Keratinocyte (primary cell): ENCODE measurements at regions not wholly inside any gene's neighbourhood (a gene's known extent, or its start where the extent isn't known, plus 50 kb on each side); places are given as distances from the start of the nearest gene placed in this dataset.

Experiments
- DNase-seq: peaks from one replicate; pipeline ENCODE4 v3.0.0-alpha.2; 2011; ENCODE audit warnings: low read depth, missing footprints, low spot score
- FAIRE-seq: peaks from 2 replicates; lab custom pipeline; 2011; peaks lifted over from hg19 to GRCh38; lab: Jason Lieb, UNC
- H2AFZ ChIP-seq: 2 replicates; pipeline ENCODE4 v1.6.0; 2012; ENCODE audit warnings: low read length, control low read depth, inconsistent platforms; ENCODE audit not compliant: control insufficient read depth
- H3K27ac ChIP-seq: 2 replicates; pipeline ENCODE4 v1.5.1; 2011; ENCODE audit warnings: low read length; ENCODE audit not compliant: control insufficient read depth, insufficient read depth
- H3K27me3 ChIP-seq: 3 replicates; pipeline ENCODE4 v1.6.0; 2011; ENCODE audit warnings: low read length; ENCODE audit not compliant: control insufficient read depth, insufficient read depth; ENCODE audit errors: extremely low read depth
- H3K36me3 ChIP-seq, 2 experiments: 2 replicates in 1 of 2; 3 replicates in 1 of 2; pipeline ENCODE4 v1.5.1; 2011; ENCODE audit warnings: low read length in 2 of 2, mild to moderate bottlenecking in 1 of 2; ENCODE audit not compliant: control insufficient read depth in 2 of 2, insufficient read depth in 2 of 2; ENCODE audit errors: extremely low read depth in 1 of 2
- H3K4me1 ChIP-seq: 3 replicates; pipeline ENCODE4 v1.5.1; 2011; ENCODE audit warnings: low read length; ENCODE audit not compliant: control insufficient read depth, insufficient read depth; ENCODE audit errors: extremely low read depth
- H3K4me2 ChIP-seq: 3 replicates; pipeline ENCODE4 v1.6.0; 2011; ENCODE audit warnings: low read depth, low read length; ENCODE audit not compliant: control insufficient read depth, insufficient read depth; ENCODE audit errors: extremely low read depth
- H3K4me3 ChIP-seq, 3 experiments: fragments of 200-600 bp in 1 of 3; sonication (generic) in 1 of 3; 2 replicates in 2 of 3; 3 replicates in 1 of 3; pipeline ENCODE4 v1.5.1; 2011 to 2016; ENCODE audit warnings: low read length in 3 of 3, mild to moderate bottlenecking in 3 of 3, control low read depth in 2 of 3, inconsistent platforms in 1 of 3, low read depth in 1 of 3, mixed read lengths in 1 of 3, mixed run types in 1 of 3, moderate library complexity in 1 of 3; ENCODE audit not compliant: control insufficient read depth in 2 of 3, insufficient read depth in 2 of 3; ENCODE audit errors: extremely low read depth in 1 of 3
- H3K79me2 ChIP-seq: 2 replicates; pipeline ENCODE4 v1.6.0; 2012; ENCODE audit warnings: low read length; ENCODE audit not compliant: control insufficient read depth, insufficient read depth
- H3K9ac ChIP-seq: 3 replicates; pipeline ENCODE4 v1.6.0; 2011; ENCODE audit warnings: low read length; ENCODE audit not compliant: control insufficient read depth, insufficient read depth; ENCODE audit errors: extremely low read depth
- H3K9me1 ChIP-seq: 3 replicates; pipeline ENCODE4 v1.6.0; 2011; ENCODE audit warnings: low read length; ENCODE audit not compliant: control insufficient read depth, insufficient read depth; ENCODE audit errors: extremely low read depth
- H3K9me3 ChIP-seq: 2 replicates; pipeline ENCODE4 v1.5.1; 2012; ENCODE audit warnings: low read depth, low read length; ENCODE audit not compliant: control insufficient read depth
- H4K20me1 ChIP-seq: 3 replicates; pipeline ENCODE4 v1.6.0; 2011; ENCODE audit warnings: low read length; ENCODE audit not compliant: control insufficient read depth, insufficient read depth; ENCODE audit errors: extremely low read depth
- CTCF ChIP-seq, 3 experiments: IDR thresholded peaks in 1 of 3; conservative IDR thresholded peaks in 1 of 3; optimal IDR thresholded peaks in 1 of 3; 2 replicates in 2 of 3; 3 replicates in 1 of 3; pipeline versions ENCODE3 to v1.5.1; 2011; ENCODE audit warnings: low read length in 3 of 3, mild to moderate bottlenecking in 3 of 3, moderate library complexity in 2 of 3, control low read depth in 1 of 3, inconsistent platforms in 1 of 3; ENCODE audit not compliant: insufficient read depth in 2 of 3; ENCODE audit errors: extremely low read depth in 1 of 3
- EZH2 ChIP-seq: IDR thresholded peaks from one replicate; pipeline ENCODE4 v1.6.1; 2012; ENCODE audit warnings: inconsistent platforms, mild to moderate bottlenecking, low read length, moderate library complexity
- dilution Hi-C: fragments of 300-500 bp; cut with MboI; formaldehyde crosslinking; loops from one replicate; pipeline ENCODE4 v1.7.0; 2020; ENCODE audit warnings: low sequenced_read_pairs; ENCODE audit not compliant: extremely low pct_ligation_motif_present

DNA sequence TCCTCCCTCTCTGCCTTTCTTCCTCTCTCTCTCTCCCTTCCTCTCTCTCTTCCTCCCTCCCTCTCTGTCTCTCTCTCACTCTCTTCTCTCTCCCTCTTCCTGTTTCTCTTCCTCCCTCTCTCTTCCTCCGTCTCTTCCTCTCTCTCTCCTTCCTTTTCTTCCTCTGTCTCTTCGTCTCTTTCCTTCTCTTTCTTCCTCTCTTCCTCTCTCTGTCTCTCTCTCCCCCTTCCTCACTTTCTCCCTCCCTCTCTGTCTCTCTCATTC is 295.3 kb downstream of the ASMT start:
- FAIRE-seq (no peak), DNase-seq (no peak)
- no peaks in the 10 kb centered on the region for H3K79me2 ChIP-seq
- no peak overlapping the region for H3K27ac ChIP-seq
- H3K27me3 ChIP-seq = no peaks in the 10 kb centered on the region
- no peak overlapping the region for H3K4me2 ChIP-seq
- no peaks in the 10 kb centered on the region for H4K20me1 ChIP-seq
- H3K9ac ChIP-seq = no peak overlapping the region
- H2AFZ ChIP-seq = no peak overlapping the region
- H3K4me1 ChIP-seq = no peaks in the 10 kb centered on the region
- no peaks in the 10 kb centered on the region for H3K9me1 ChIP-seq
- TF ChIP-seq EZH2 = no peak
- TF ChIP-seq CTCF (optimal IDR thresholded peaks at IDR 0.05 in 1 of 3, IDR thresholded peaks at IDR 0.05 in 1 of 3, conservative IDR thresholded peaks at IDR 0.05 in 1 of 3; ENCODE audit: extremely low read depth in 1 of 3, insufficient read depth in 2 of 3, low read length in 3 of 3) = no peak
- dilution Hi-C loops = no loop called here
- H3K4me3 ChIP-seq = no peak overlapping the region
- no peaks in the 10 kb centered on the region for H3K36me3 ChIP-seq
- no peaks in the 10 kb centered on the region for H3K9me3 ChIP-seq

DNA sequence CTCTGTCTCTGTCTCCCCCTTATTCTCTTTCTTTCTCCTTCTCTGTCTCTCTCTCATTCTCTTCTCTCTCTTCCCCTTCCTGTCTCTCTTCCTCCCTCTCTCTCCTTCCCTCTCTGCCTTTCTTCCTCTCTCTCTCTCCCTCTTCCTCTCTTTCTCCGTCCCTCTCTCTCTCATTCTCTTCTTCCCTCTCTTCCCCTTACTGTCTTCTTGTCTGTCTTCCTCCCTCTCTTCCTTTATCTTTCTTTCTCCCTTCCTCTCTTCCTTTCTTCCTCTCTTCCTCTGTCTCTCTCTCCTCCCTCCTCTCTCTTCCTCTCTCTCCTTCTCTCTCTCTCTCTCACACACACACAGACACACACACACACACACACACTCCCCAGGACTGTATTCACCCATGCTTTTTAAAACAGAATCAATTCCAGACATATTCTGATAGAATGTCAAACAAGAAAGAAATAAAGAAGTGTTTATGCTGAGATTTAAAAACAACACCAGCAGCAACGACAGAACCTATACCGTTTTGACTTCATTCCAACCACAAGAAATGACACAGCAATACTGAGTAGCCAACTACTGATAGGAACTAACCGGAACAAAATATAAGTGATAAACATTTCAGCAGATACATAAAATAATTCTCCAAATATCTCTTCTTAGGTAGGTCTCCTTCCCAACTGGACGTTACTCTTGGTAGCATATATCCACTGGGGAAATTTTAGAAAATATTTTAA is 296.7 kb downstream of the ASMT start:
- H3K4me1 ChIP-seq = no peaks in the 10 kb centered on the region
- H3K27ac ChIP-seq = no peak overlapping the region
- dilution Hi-C loops = no loop called here
- FAIRE-seq = no peak
- H3K27me3 ChIP-seq = no peaks in the 10 kb centered on the region
- H2AFZ ChIP-seq = no peak overlapping the region
- no peak for DNase-seq
- H3K36me3 ChIP-seq = no peaks in the 10 kb centered on the region
- H3K9me1 ChIP-seq = no peaks in the 10 kb centered on the region
- H4K20me1 ChIP-seq = no peaks in the 10 kb centered on the region
- no peaks in the 10 kb centered on the region for H3K79me2 ChIP-seq
- no peak overlapping the region for H3K4me3 ChIP-seq
- no peak overlapping the region for H3K4me2 ChIP-seq
- TF ChIP-seq EZH2 (no peak), CTCF (optimal IDR thresholded peaks at IDR 0.05 in 1 of 3, IDR thresholded peaks at IDR 0.05 in 1 of 3, conservative IDR thresholded peaks at IDR 0.05 in 1 of 3; ENCODE audit: extremely low read depth in 1 of 3, insufficient read depth in 2 of 3, low read length in 3 of 3) (no peak)
- H3K9me3 ChIP-seq = peaks cover 2% of the 10 kb centered on the region
- no peak overlapping the region for H3K9ac ChIP-seq
